ENCODE measurements at regions not wholly inside any gene's neighbourhood (a gene's known extent, or its start where the extent isn't known, plus 50 kb on each side); places are given as distances from the start of the nearest gene placed in this dataset.

DNA sequence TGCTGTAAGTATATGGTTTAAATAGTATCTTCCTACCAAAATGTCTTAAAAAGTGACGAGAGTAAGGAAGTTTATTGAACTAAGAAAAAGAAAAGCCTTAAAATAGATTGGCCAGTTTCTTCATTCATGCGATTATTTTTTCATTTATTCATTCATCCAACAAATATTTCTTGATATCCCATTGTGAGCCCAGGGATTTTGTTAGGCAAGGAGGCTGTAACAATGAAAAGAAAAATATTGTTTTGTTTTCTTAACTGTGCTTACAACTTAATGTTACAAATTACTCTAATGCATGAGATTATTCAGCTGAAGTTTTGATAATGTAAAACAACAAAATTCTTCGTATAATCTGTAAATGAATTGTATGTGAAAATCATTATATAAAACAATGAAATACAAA, 882.0 kb downstream of the LTN1 start:
- TF ChIP-seq EZH2 (IDR thresholded peaks at IDR 0.05; ENCODE audit: low read length): no peak
- TF ChIP-seq, protein P1, sequence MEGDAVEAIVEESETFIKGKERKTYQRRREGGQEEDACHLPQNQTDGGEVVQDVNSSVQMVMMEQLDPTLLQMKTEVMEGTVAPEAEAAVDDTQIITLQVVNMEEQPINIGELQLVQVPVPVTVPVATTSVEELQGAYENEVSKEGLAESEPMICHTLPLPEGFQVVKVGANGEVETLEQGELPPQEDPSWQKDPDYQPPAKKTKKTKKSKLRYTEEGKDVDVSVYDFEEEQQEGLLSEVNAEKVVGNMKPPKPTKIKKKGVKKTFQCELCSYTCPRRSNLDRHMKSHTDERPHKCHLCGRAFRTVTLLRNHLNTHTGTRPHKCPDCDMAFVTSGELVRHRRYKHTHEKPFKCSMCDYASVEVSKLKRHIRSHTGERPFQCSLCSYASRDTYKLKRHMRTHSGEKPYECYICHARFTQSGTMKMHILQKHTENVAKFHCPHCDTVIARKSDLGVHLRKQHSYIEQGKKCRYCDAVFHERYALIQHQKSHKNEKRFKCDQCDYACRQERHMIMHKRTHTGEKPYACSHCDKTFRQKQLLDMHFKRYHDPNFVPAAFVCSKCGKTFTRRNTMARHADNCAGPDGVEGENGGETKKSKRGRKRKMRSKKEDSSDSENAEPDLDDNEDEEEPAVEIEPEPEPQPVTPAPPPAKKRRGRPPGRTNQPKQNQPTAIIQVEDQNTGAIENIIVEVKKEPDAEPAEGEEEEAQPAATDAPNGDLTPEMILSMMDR (optimal IDR thresholded peaks at IDR 0.05 in 1 of 3, IDR thresholded peaks at IDR 0.05 in 1 of 3, conservative IDR thresholded peaks at IDR 0.05 in 1 of 3; ENCODE audit: extremely low read depth in 1 of 3, insufficient read depth in 2 of 3, low read length in 3 of 3): no peak
